HG03521 (cell line): ENCODE measurements at regions not wholly inside any gene's neighbourhood (a gene's known extent, or its start where the extent isn't known, plus 50 kb on each side); places are given as distances from the start of the nearest gene placed in this dataset.

Source experiments
- ATAC-seq: cut with Tn5 transposase; IDR thresholded peaks from one replicate; pipeline ENCODE4 v1.9.1; 2021; ENCODE audit warnings: mild to moderate bottlenecking, moderate library complexity; ENCODE audit not compliant: unreplicated experiment

DNA sequence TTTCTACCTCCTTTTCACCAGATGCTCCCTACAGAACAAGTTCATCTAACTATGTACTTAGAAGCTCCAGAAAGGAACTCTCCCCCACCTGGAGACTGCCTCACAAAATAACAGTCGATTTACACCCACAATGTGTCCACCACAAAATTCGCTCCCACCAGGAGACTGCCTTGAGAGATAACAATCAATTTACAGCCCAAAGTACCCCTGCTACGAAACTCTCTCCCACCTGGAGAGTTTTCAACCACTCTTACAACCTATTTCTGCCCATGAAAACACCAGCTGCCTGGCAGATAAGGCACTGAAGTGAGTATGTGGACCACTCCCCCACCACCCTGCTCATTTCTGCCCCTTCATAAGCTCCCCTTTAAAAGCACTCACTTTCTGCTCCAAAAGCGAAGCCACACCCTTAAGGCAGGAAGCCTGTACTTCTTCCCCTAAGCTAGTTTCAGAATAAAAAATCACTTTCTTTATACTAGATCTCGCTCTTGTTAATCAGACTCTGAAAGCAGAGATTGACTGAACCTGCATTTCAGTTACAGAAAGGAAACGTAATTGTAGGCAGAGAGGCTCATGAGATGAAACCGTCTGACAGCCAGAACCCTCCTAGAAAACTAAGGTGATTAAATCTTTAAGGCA, 94.4 kb upstream of the RBBP8 start:
- peak; percentile 63 for ATAC-seq

DNA sequence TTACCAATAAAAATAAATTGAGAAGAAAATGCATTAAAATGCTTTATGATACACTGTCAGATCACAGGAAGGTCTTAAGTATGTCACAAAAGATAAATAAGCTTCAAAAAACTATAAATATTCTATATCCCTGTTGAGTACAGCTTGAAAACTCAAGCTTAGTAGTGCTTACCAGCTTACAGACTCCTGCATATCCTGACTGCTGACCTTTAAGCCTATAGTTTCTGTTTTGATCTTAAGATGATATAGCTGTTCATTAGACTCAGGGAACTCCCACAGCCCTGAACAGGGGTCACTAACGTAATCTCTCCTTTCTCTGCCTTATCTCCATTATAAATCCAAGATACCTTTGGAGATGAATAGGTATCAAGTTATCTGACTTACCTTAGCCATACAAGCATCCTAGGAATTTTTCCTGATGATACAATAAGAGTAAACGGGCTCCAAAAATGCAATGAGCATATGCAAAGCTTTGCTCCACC, 93.7 kb upstream of the RBBP8 start:
- no peak for ATAC-seq

GRCh38 chr18:22840606-22841144, 92.5 kb upstream of the RBBP8 start:
- ATAC-seq: no peak

DNA sequence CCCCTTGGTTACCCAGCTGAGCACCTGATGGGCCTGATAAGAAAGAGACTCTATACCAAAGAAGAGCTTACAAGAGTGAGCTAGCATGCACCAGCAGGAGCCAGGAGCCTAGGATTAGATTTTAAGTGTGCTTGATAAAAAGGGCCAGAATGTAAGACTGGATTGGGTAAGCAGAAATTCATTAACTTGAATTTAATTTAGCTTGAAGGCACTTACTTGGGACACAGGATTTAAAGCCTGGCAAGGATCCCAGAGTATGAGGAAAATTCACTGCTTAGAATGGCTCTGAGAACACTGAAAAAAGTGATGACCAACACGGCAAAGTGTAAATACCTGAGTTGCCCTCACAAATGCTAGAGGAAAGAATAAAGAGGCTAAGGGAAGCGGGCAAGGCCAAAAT, 91.3 kb upstream of the RBBP8 start:
- ATAC-seq: no peak

- ATAC-seq: no peak
Observed at GRCh38 chr18:22844190-22844589, 88.9 kb upstream of the RBBP8 start.

GRCh38 chr18:22844628-22845027, 88.5 kb upstream of the RBBP8 start:
- no peak for ATAC-seq

GRCh38 chr18:22846088-22846683, 86.9 kb upstream of the RBBP8 start:
- no peak for ATAC-seq

- ATAC-seq: no peak
Observed at GRCh38 chr18:22846697-22847096, 86.4 kb upstream of the RBBP8 start.

GRCh38 chr18:22847392-22847791, 85.7 kb upstream of the RBBP8 start:
- ATAC-seq: no peak

- ATAC-seq: no peak
Observed at GRCh38 chr18:22847867-22848451, 85.2 kb upstream of the RBBP8 start.

DNA sequence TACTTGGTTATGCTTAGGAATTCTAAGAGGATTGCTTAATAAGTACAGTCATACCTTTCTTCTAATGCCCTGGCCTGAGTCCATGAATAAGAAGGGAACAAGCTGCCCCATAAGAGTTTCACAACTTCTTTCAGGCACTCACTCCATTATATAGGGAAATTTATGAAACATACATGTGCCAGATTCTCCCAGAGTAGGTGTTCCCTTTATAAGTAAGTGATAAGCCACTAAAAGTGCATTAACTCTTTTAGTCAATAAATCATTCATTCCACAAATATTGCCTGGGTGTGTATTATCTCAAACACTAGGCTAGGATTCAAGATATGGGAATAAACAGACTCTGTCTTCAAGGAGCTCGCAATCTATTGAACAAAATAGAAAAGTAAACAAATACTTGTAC, 84.5 kb upstream of the RBBP8 start:
- no peak for ATAC-seq

DNA sequence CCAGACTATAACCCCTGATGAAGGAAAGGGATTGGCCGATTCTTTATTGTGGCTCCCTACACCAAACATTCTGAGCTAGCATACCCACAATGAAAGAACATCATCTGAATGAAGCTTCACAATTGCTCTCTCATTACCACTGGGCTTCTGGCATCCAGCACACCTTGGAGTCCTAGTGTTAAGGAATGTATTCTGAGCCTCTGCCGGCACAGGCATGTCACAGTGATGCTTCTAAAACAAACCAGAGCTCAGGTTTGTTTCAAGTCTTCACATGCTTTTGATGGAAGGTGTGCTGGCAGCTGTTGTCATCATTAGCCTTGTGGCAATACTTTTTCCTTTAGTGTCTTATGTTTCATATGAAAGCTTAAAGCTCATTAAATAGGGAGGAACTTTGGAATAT, 76.3 kb upstream of the RBBP8 start:
- no peak for ATAC-seq

- ATAC-seq: no peak
Observed at GRCh38 chr18:22858121-22858520, 75.0 kb upstream of the RBBP8 start.

DNA sequence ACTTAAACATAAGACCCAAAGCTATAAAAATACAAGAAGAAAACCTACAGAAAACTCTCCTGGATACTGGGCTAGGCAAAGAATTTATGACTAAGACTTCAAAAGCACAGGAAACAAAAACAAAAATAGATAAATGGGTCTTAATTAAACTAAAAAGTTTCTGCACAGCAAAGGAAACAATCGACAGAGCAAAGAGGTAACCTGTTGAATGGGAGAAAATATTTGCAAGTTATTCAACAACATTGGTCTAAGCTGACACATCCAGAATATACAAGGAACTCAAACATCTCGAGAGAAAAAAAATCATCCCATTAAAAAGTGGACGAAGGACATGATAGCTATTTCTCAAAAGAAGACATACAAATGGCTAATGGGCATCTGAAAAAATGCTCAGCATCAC, 72.3 kb upstream of the RBBP8 start:
- ATAC-seq: no peak

DNA sequence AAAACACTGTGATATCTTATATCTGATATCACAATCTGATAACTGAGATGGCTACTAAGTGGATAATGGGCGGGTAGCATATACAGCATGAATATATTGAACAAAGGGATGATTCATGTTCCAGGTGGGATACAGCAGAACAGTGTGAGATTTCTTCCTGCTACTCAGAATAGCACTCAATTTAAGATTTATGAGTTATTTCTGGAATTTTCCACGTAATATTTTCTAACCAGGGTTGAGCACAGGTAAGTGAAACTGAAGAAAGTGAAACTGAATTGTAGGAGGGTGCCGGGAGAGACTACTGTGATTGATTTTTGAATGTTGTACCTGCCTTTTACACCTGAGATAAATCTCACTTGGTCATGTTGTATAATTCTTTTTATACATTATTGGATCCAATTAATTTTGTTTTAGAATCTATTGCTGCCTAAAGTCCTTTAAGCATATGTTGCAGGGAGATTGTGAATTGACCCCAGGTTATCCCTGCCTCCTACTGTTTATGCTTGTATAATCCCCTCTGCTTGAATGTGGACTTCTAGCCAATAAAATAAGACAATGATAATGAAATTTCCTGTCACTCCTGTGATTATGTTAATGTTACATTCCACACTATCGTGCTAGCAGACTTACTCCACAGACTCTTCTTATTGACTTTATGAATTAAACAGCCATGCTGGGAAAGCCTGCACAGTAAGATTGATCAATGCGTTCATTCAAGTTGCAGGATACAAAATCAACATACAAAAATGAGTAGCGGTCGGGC, 67.6 kb upstream of the RBBP8 start:
- ATAC-seq: no peak

GRCh38 chr18:22868831-22869230, 64.3 kb upstream of the RBBP8 start:
- no peak for ATAC-seq

GRCh38 chr18:22871809-22872525, 61.2 kb upstream of the RBBP8 start:
- ATAC-seq: no peak

- ATAC-seq: no peak
Observed at GRCh38 chr18:22872900-22873537, 60.1 kb upstream of the RBBP8 start.

- no peak for ATAC-seq
Observed at GRCh38 chr18:22879293-22879692, 53.8 kb upstream of the RBBP8 start.

- no peak for ATAC-seq
Observed at GRCh38 chr18:22882084-22882483, 51.0 kb upstream of the RBBP8 start.
